NT2/D1 (cell line): ENCODE measurements at regions not wholly inside any gene's neighbourhood (a gene's known extent, or its start where the extent isn't known, plus 50 kb on each side); places are given as distances from the start of the nearest gene placed in this dataset.
"Not testable (repeated sequence)": the region's sequence is repeated elsewhere in the genome, so short reads cannot be mapped to it uniquely, and the experiment has no call there.

Experiments
- DNase-seq: peaks from one replicate; pipeline ENCODE4 v3.0.0-alpha.2; 2011; ENCODE audit warnings: low read depth, low spot score
- H3K27me3 ChIP-seq: 2 replicates; pipeline ENCODE4 v1.6.0; 2011; ENCODE audit warnings: mild to moderate bottlenecking; ENCODE audit not compliant: insufficient read length, insufficient read depth
- H3K36me3 ChIP-seq: 2 replicates; pipeline ENCODE4 v1.6.1; 2011; ENCODE audit warnings: mild to moderate bottlenecking, low read length, mixed read lengths; ENCODE audit not compliant: insufficient read depth, insufficient read length
- H3K4me1 ChIP-seq: 2 replicates; pipeline ENCODE4 v1.5.1; 2011; ENCODE audit not compliant: insufficient read depth, insufficient read length
- H3K4me3 ChIP-seq: 2 replicates; pipeline ENCODE4 v1.5.1; 2011; ENCODE audit warnings: low read depth; ENCODE audit not compliant: insufficient read length
- H3K9ac ChIP-seq: 2 replicates; pipeline ENCODE4 v1.6.0; 2011; ENCODE audit warnings: low read depth; ENCODE audit not compliant: insufficient read length
- H3K9me3 ChIP-seq: 2 replicates; pipeline ENCODE4 v1.5.1; 2011; ENCODE audit warnings: mild to moderate bottlenecking, low read length; ENCODE audit not compliant: insufficient read depth
- SUZ12 ChIP-seq: IDR thresholded peaks from 2 replicates; pipeline ENCODE4 v1.6.1; 2011; ENCODE audit not compliant: insufficient read length, insufficient read depth; ENCODE audit errors: extremely low read depth
- YY1 ChIP-seq: IDR thresholded peaks from 2 replicates; pipeline ENCODE4 v1.6.1; 2011; ENCODE audit not compliant: insufficient read length, insufficient read depth
- ZNF274 ChIP-seq: IDR thresholded peaks from 2 replicates; pipeline ENCODE4 v1.6.1; 2011; ENCODE audit warnings: mild to moderate bottlenecking, low read depth, low read length

DNA sequence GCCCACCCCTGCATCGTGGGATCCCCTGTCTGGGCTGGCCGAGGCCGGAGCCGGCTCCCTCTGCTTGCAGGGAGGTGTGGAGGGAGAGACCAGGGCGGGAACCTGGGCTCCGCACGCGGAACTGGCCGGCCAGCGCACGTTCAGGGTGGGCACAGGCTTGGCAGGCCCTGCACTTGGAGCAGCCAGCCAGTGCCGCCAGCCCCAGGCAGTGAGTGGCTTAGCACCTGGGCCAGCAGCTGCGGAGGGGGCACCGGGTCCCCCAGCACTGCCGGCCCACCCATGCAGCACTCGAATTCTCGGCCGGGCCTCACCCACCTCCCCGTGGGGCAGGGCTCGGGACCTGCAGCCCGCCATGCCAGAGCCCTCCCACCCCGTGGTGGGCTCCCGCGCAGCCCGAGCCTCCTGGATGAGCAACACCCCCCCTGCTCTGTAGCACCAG is 422.6 kb downstream of the AMY1C start:
- TF ChIP-seq YY1 (no peak), SUZ12 (no peak)
- no peak for DNase-seq

GRCh38 chr1:104182251-104182650 is 432.6 kb downstream of the AMY1C start:
- TF ChIP-seq YY1 (no peak), SUZ12 (no peak), ZNF274 (no peak)
- H3K4me1 ChIP-seq, result no peaks in the 10 kb centered on the region
- H3K27me3 ChIP-seq, result no peaks in the 10 kb centered on the region
- H3K9me3 ChIP-seq, result no peaks in the 10 kb centered on the region
- H3K4me3 ChIP-seq, result no peak overlapping the region
- H3K9ac ChIP-seq, result no peak overlapping the region
- H3K36me3 ChIP-seq, result no peaks in the 10 kb centered on the region
- DNase-seq, result peak; percentile 3

More for the DNA sequence above, 422.6 kb downstream of the AMY1C start:
- peaks cover 18% of the 10 kb centered on the region; the same call in 1 of the 2 replicates for H3K9me3 ChIP-seq
- H3K27me3 ChIP-seq, result no peaks in the 10 kb centered on the region
- H3K9ac ChIP-seq, result no peak overlapping the region
- H3K36me3 ChIP-seq, result no peaks in the 10 kb centered on the region
- H3K4me3 ChIP-seq, result no peak overlapping the region
- no peaks in the 10 kb centered on the region for H3K4me1 ChIP-seq

DNA sequence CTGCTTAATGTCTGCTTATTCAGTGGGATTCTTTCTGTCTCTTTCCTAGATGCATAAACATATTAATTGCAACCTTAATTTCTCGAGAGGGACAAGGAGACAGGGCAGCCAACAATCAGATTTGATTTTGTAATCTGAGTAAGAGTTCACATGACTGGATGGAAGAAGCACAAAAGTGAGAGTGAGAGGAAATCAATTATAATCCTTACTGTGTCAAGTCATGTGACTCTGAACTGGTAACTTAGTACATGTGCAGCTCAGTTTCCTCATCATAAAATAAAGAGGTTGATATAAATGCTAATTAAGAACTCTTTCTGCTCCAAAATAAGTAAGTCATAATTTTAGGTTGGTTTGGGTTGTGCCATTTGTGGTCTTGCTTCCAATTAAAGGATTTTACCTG is 439.5 kb downstream of the AMY1C start:
- DNase-seq, result no peak
- Histone ChIP-seq H3K4me1 (no peaks in the 10 kb centered on the region), H3K27me3 (no peaks in the 10 kb centered on the region)

DNA sequence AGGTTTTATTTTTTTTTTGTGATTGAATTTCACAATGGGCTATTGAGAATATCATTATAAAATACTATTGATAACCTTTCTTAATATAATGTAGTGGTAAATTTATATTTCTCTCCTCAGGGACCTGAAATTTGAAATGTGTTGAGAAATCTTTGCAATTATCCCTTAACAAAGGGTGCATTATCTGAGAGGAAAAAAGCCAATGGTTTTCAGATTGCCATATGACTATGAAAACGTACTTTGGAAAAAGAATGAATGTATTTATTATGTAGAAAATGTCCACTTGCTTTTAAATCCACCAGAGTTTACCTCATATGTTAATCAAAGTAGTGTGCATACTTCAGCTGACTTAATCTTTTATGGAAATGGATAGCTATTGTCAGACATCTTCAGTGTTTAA is 441.1 kb downstream of the AMY1C start:
- H3K9me3 ChIP-seq, result no peaks in the 10 kb centered on the region
- TF ChIP-seq SUZ12 (no peak), YY1 (no peak), ZNF274 (no peak)
- H3K36me3 ChIP-seq, result no peaks in the 10 kb centered on the region
- no peak overlapping the region for H3K9ac ChIP-seq
- no peaks in the 10 kb centered on the region for H3K4me1 ChIP-seq
- no peak for DNase-seq
- no peak overlapping the region for H3K4me3 ChIP-seq
- no peaks in the 10 kb centered on the region for H3K27me3 ChIP-seq

More for the DNA sequence above, 439.5 kb downstream of the AMY1C start:
- H3K4me3 ChIP-seq, result no peak overlapping the region
- H3K36me3 ChIP-seq, result no peaks in the 10 kb centered on the region
- H3K9ac ChIP-seq, result no peak overlapping the region
- TF ChIP-seq ZNF274 (no peak), YY1 (no peak), SUZ12 (no peak)
- H3K9me3 ChIP-seq, result no peaks in the 10 kb centered on the region

DNA sequence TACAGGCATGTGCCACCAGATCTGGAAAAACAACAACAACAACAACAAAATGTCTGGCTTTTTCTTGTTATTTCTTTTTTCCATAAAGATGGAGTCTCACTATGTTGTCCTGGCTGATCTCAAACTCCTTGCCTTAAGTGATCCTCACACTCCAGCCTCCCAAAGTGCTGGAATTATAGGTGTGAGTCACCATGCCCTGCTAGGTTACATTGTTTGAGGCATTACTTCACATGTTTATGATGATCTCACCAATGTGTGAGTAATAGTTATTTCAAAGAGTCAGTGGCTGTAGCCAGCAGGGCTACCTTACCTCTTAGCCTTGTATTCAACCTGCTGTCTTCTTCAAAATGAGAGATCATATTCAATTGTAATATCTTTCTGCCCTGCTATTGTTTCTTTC is 445.7 kb downstream of the AMY1C start:
- no peak for DNase-seq

GRCh38 chr1:104196136-104196535 is 446.4 kb downstream of the AMY1C start:
- H3K4me1 ChIP-seq, result no peaks in the 10 kb centered on the region
- H3K9me3 ChIP-seq, result no peaks in the 10 kb centered on the region
- TF ChIP-seq YY1 (no peak), ZNF274 (no peak), SUZ12 (no peak)
- H3K27me3 ChIP-seq, result no peaks in the 10 kb centered on the region
- no peak overlapping the region for H3K4me3 ChIP-seq
- H3K9ac ChIP-seq, result no peak overlapping the region
- H3K36me3 ChIP-seq, result no peaks in the 10 kb centered on the region
- DNase-seq, result no peak

More for the DNA sequence above, 445.7 kb downstream of the AMY1C start:
- no peak overlapping the region for H3K9ac ChIP-seq
- H3K27me3 ChIP-seq, result no peaks in the 10 kb centered on the region
- H3K4me1 ChIP-seq, result no peaks in the 10 kb centered on the region
- H3K9me3 ChIP-seq, result no peaks in the 10 kb centered on the region
- TF ChIP-seq ZNF274 (no peak), SUZ12 (no peak), YY1 (no peak)
- no peaks in the 10 kb centered on the region for H3K36me3 ChIP-seq
- no peak overlapping the region for H3K4me3 ChIP-seq

- Histone ChIP-seq H3K9ac (no peak overlapping the region), H3K4me3 (no peak overlapping the region), H3K9me3 (peaks cover 5% of the 10 kb centered on the region; the same call in 1 of the 2 replicates), H3K4me1 (no peaks in the 10 kb centered on the region), H3K36me3 (no peaks in the 10 kb centered on the region), H3K27me3 (no peaks in the 10 kb centered on the region)
- no peak for DNase-seq
- TF ChIP-seq ZNF274 (no peak), SUZ12 (no peak), YY1 (no peak)
Measured at GRCh38 chr1:104197516-104197915, 447.8 kb downstream of the AMY1C start.

- H3K36me3 ChIP-seq, result no peaks in the 10 kb centered on the region
- no peak for DNase-seq
- no peak overlapping the region for H3K4me3 ChIP-seq
- H3K4me1 ChIP-seq, result no peaks in the 10 kb centered on the region
- no peaks in the 10 kb centered on the region for H3K9me3 ChIP-seq
- no peak overlapping the region for H3K9ac ChIP-seq
- no peaks in the 10 kb centered on the region for H3K27me3 ChIP-seq
- TF ChIP-seq YY1 (no peak), SUZ12 (no peak), ZNF274 (no peak)
Measured at GRCh38 chr1:104212239-104212638, 462.5 kb downstream of the AMY1C start.

GRCh38 chr1:104217395-104217986 is 467.8 kb downstream of the AMY1C start:
- H3K27me3 ChIP-seq, H3K9ac ChIP-seq, H3K36me3 ChIP-seq, H3K9me3 ChIP-seq, H3K4me3 ChIP-seq, DNase-seq, H3K4me1 ChIP-seq: not testable (repeated sequence)
